IMR-90 (cell line): ENCODE measurements at regions not wholly inside any gene's neighbourhood (a gene's known extent, or its start where the extent isn't known, plus 50 kb on each side); places are given as distances from the start of the nearest gene placed in this dataset.

ENCODE experiments used
- ATAC-seq: fragments of 200-7000 bp; cut with Tn5 transposase; 2 replicates; pipeline ENCODE4 v1.9.1; 2020; ENCODE audit warnings: low read depth, mild to moderate bottlenecking, moderate library complexity
- BruUV-seq: library from RNA; stranded (reverse); fragments of 400-500 nt; replicated peaks from 2 replicates; lab custom pipeline; 2021; lab: Mats Ljungman, UMichigan
- CTCF ChIA-PET: fragments of 300-600 bp; formaldehyde crosslinking; extraction: SDS; loops from one replicate; lab custom pipeline; 2021; ENCODE audit warnings: antibody characterized with exemption; lab: Yijun Ruan, JAX
- POLR2A ChIA-PET: fragments of 300-600 bp; sonication (Branson Sonifier 250); formaldehyde crosslinking; loops from one replicate; lab custom pipeline; 2022; ENCODE audit warnings: antibody characterized with exemption; ENCODE audit not compliant: unreplicated experiment; lab: Charles Lee
- DNase-seq: peaks from one replicate; pipeline ENCODE4 v3.0.0; 2013
- H2AFZ ChIP-seq: replicated peaks from 2 replicates; pipeline ENCODE3; 2013; ENCODE audit warnings: low read length, mild to moderate bottlenecking; ENCODE audit not compliant: poor library complexity
- H2AK5ac ChIP-seq: 2 replicates; pipeline ENCODE4 v1.6.1; 2013; ENCODE audit warnings: low read depth, low read length, inconsistent platforms
- H2AK9ac ChIP-seq: replicated peaks from 2 replicates; pipeline ENCODE3; 2013; ENCODE audit warnings: mild to moderate bottlenecking, low read depth, low read length, moderate library complexity; ENCODE audit not compliant: poor library complexity
- H2BK120ac ChIP-seq: 2 replicates; pipeline ENCODE4 v1.6.1; 2013; ENCODE audit warnings: low read depth, low read length, inconsistent platforms
- H2BK15ac ChIP-seq: 3 replicates; pipeline ENCODE4 v1.6.1; 2013; ENCODE audit warnings: low read depth, low read length, inconsistent platforms
- H2BK20ac ChIP-seq: 2 replicates; pipeline ENCODE4 v1.6.1; 2013; ENCODE audit warnings: low read depth, mild to moderate bottlenecking, inconsistent platforms, low read length, moderate library complexity
- H2BK5ac ChIP-seq: 2 replicates; pipeline ENCODE4 v1.6.1; 2013; ENCODE audit warnings: mild to moderate bottlenecking, low read depth, low read length, inconsistent platforms; ENCODE audit not compliant: poor library complexity, severe bottlenecking
- H3K14ac ChIP-seq: replicated peaks from 2 replicates; pipeline ENCODE4 v1.6.1; 2013; ENCODE audit warnings: low read depth, low read length, inconsistent platforms
- H3K18ac ChIP-seq: 2 replicates; pipeline ENCODE4 v1.6.1; 2013; ENCODE audit warnings: low read depth, low read length, control low read depth
- H3K23ac ChIP-seq: 2 replicates; pipeline ENCODE4 v1.6.1; 2013; ENCODE audit warnings: low read depth, low read length, inconsistent platforms
- H3K27ac ChIP-seq: 2 replicates; pipeline ENCODE4 v1.5.1; 2013; ENCODE audit warnings: mild to moderate bottlenecking, control low read depth, low read length; ENCODE audit not compliant: insufficient read depth
- H3K27me3 ChIP-seq: 2 replicates; pipeline ENCODE4 v1.6.1; 2013; ENCODE audit warnings: low read length; ENCODE audit not compliant: control insufficient read depth, insufficient read depth
- H3K36me3 ChIP-seq: 2 replicates; pipeline ENCODE4 v1.6.1; 2013; ENCODE audit warnings: low read length, mixed read lengths; ENCODE audit not compliant: control insufficient read depth, insufficient read depth
- H3K4ac ChIP-seq: 2 replicates; pipeline ENCODE4 v1.6.1; 2013; ENCODE audit warnings: low read depth, low read length, inconsistent platforms
- H3K4me1 ChIP-seq: 2 replicates; pipeline ENCODE4 v1.6.1; 2013; ENCODE audit warnings: low read length, mixed read lengths; ENCODE audit not compliant: control insufficient read depth, insufficient read depth
- H3K4me2 ChIP-seq: 2 replicates; pipeline ENCODE4 v1.6.1; 2013; ENCODE audit warnings: low read depth, mild to moderate bottlenecking, control low read depth, low read length, moderate library complexity
- H3K4me3 ChIP-seq: 2 replicates; pipeline ENCODE4 v1.5.1; 2013; ENCODE audit warnings: low read depth, mild to moderate bottlenecking, control low read depth, low read length, moderate library complexity; ENCODE audit not compliant: insufficient read depth
- H3K56ac ChIP-seq: 2 replicates; pipeline ENCODE4 v1.6.1; 2013; ENCODE audit warnings: low read length, inconsistent platforms; ENCODE audit not compliant: insufficient read depth; ENCODE audit errors: extremely low read depth
- H3K79me1 ChIP-seq, 2 experiments: 2 replicates each; pipeline ENCODE4 v1.6.1; 2013; ENCODE audit warnings: low read length in 2 of 2, inconsistent platforms in 1 of 2, low read depth in 1 of 2
- H3K9ac ChIP-seq: 2 replicates; pipeline ENCODE4 v1.6.1; 2013; ENCODE audit warnings: low read depth, low read length, control low read depth
- H3K9me1 ChIP-seq: 2 replicates; pipeline ENCODE4 v1.6.1; 2013; ENCODE audit warnings: low read length, inconsistent platforms; ENCODE audit not compliant: insufficient read depth
- H3K9me3 ChIP-seq: 2 replicates; pipeline ENCODE4 v1.6.1; 2013; ENCODE audit warnings: low read length; ENCODE audit not compliant: control insufficient read depth, insufficient read depth
- H4K20me1 ChIP-seq: 2 replicates; pipeline ENCODE4 v1.6.1; 2013; ENCODE audit warnings: low read length, inconsistent platforms; ENCODE audit not compliant: insufficient read depth
- H4K5ac ChIP-seq: 2 replicates; pipeline ENCODE4 v1.6.1; 2013; ENCODE audit warnings: mild to moderate bottlenecking, low read depth, low read length, control low read depth
- H4K8ac ChIP-seq, 2 experiments: 2 replicates each; pipeline ENCODE4 v1.6.1; 2013; ENCODE audit warnings: low read depth in 2 of 2, low read length in 2 of 2, control low read depth in 1 of 2, inconsistent platforms in 1 of 2
- H4K91ac ChIP-seq: 2 replicates; pipeline ENCODE4 v1.6.1; 2013; ENCODE audit warnings: low read depth, low read length, inconsistent platforms; ENCODE audit not compliant: insufficient read depth
- BHLHE40 ChIP-seq: fragments of 150-350 bp; IDR thresholded peaks from 2 replicates; pipeline ENCODE4 v1.6.1; 2016; ENCODE audit warnings: mild to moderate bottlenecking, low read depth, low read length
- CEBPB ChIP-seq: IDR thresholded peaks from 2 replicates; pipeline ENCODE4 v1.6.1; 2012; ENCODE audit warnings: low read depth, low read length, improper control_type of control experiment
- ELK1 ChIP-seq: fragments of 150-350 bp; IDR thresholded peaks from 2 replicates; pipeline ENCODE4 v1.6.1; 2016; ENCODE audit warnings: low read depth, mild to moderate bottlenecking, low read length, moderate library complexity, borderline replicate concordance
- FOS ChIP-seq: fragments of 150-350 bp; IDR thresholded peaks from 2 replicates; pipeline ENCODE4 v1.6.1; 2016; ENCODE audit warnings: low read depth, low read length
- MAFK ChIP-seq: IDR thresholded peaks from 2 replicates; pipeline ENCODE4 v1.6.1; 2012; ENCODE audit warnings: low read depth, low read length, improper control_type of control experiment
- MAZ ChIP-seq: IDR thresholded peaks from 2 replicates; pipeline ENCODE4 v1.6.1; 2012; ENCODE audit warnings: low read depth, mild to moderate bottlenecking, low read length, improper control_type of control experiment, moderate library complexity, borderline replicate concordance
- MXI1 ChIP-seq: IDR thresholded peaks from 2 replicates; pipeline ENCODE4 v1.6.1; 2012; ENCODE audit warnings: low read depth, mild to moderate bottlenecking, low read length, moderate library complexity, borderline replicate concordance
- NFE2L2 ChIP-seq: fragments of 150-350 bp; IDR thresholded peaks from 2 replicates; pipeline ENCODE4 v1.6.1; 2016; ENCODE audit warnings: low read depth, mild to moderate bottlenecking, low read length
- RCOR1 ChIP-seq: IDR thresholded peaks from 2 replicates; pipeline ENCODE4 v1.6.1; 2012; ENCODE audit warnings: mild to moderate bottlenecking, low read length, improper control_type of control experiment; ENCODE audit not compliant: insufficient replicate concordance
- USF2 ChIP-seq: fragments of 150-350 bp; IDR thresholded peaks from 2 replicates; pipeline ENCODE4 v1.6.1; 2017; ENCODE audit warnings: mild to moderate bottlenecking, antibody characterized with exemption, low read length, low read depth
- WGBS, 2 experiments: methylation state at CpG; one replicate each; pipeline versions ENCODE4 v1.1.5 to v1.1.7; 2013; ENCODE audit warnings: missing lambda C conversion rate in 2 of 2; ENCODE audit not compliant: insufficient read length in 1 of 2; ENCODE audit errors: extremely low coverage in 2 of 2; 5-methylcytosine and 5-hydroxymethylcytosine counted together
- dilution Hi-C: fragments of 300-500 bp; cut with HindIII; formaldehyde crosslinking; loops from one replicate; pipeline ENCODE4 v1.14.3; 2018; ENCODE audit warnings: low sequenced_read_pairs; ENCODE audit not compliant: unreplicated experiment
- in situ Hi-C: fragments of 300-500 bp; cut with MboI; formaldehyde crosslinking; loops from 3 replicates; pipeline ENCODE4 v1.14.3; 2019; ENCODE audit warnings: low sequenced_read_pairs, inconsistent platforms, mixed read lengths
- intact Hi-C: fragments of 100-400 bp; cut with micrococcal nuclease; formaldehyde crosslinking; loops from 2 replicates; pipeline ENCODE4 v1.10.0; 2022

- H3K14ac ChIP-seq: no peak overlapping the region
- CTCF ChIA-PET: no interaction called here
- H3K4me1 ChIP-seq: peaks cover 3% of the 10 kb centered on the region; the same call in 1 of the 2 replicates
- H3K27me3 ChIP-seq: no peaks in the 10 kb centered on the region; the same call in 1 of the 2 replicates
- H3K36me3 ChIP-seq: no peaks in the 10 kb centered on the region
- no peaks in the 10 kb centered on the region for H3K79me1 ChIP-seq
- H3K4ac ChIP-seq: no peak overlapping the region
- peak; percentile 97 for DNase-seq
- no peak overlapping the region for H2AK5ac ChIP-seq
- H3K56ac ChIP-seq: no peak overlapping the region
- 0% methylated on average over 1 of the region's 2 CpGs; no CpG with 5 or more reads in 1 of the 2 experiments for WGBS, 2 experiments
- dilution Hi-C loops: no loop called here
- intact Hi-C loops: loop anchor here (2.0 kb wide), 1 partner anchor 62 kb away; the partner anchor contains the start of gene NAMPT
- peaks cover 16% of the 10 kb centered on the region for H3K9me3 ChIP-seq
- no peak overlapping the region for H2BK5ac ChIP-seq
- H2BK120ac ChIP-seq: peak overlapping the region; percentile 59; the same call in 1 of the 2 replicates
- no peaks in the 10 kb centered on the region for H4K20me1 ChIP-seq
- no peak overlapping the region for H4K5ac ChIP-seq
- BruUV-seq: no TSS peak
- no peak overlapping the region for H2AFZ ChIP-seq
- POLR2A ChIA-PET: interaction anchor here (0.6 to 1.3 kb wide), 2 partner anchors 62 to 886 kb away, joined by 3 to 5 read pairs; partner anchors contain the start of gene NAMPT
- in situ Hi-C loops: no loop called here
- no peak overlapping the region for H3K27ac ChIP-seq
- no peak overlapping the region for H2AK9ac ChIP-seq
- no peak overlapping the region for H3K4me3 ChIP-seq
- peak overlapping the region; percentile 52; the same call in 1 of the 2 replicates for H2BK20ac ChIP-seq
- no peak overlapping the region for H3K23ac ChIP-seq
- no peak overlapping the region for H3K9ac ChIP-seq
- TF ChIP-seq USF2 (no peak), FOS (peak; percentile 92), MAFK (peak; percentile 89), MXI1 (no peak), NFE2L2 (peak; percentile 64; the same call in 1 of the 2 replicates), BHLHE40 (peak; percentile 32; the same call in 1 of the 2 replicates), ELK1 (no peak), RCOR1 (no peak), MAZ (no peak), CEBPB (peak; percentile 98)
- H3K9me1 ChIP-seq: no peaks in the 10 kb centered on the region
- H3K18ac ChIP-seq: peak overlapping the region; percentile 6; the same call in 1 of the 2 replicates
- no peak overlapping the region for H2BK15ac ChIP-seq
- peak overlapping the region; percentile 3; the same call in 1 of the 2 replicates for H3K4me2 ChIP-seq
- peak; percentile 63 for ATAC-seq
- H4K8ac ChIP-seq: 0 out of 4 replicates have a peak overlapping the region, but pooled peaks of 1 of the 2 experiments have one; percentile 59
- no peak overlapping the region for H4K91ac ChIP-seq
Measured at GRCh38 chr7:106346678-106347217, 62.0 kb upstream of the NAMPT start.
